BE2C (cell line): ENCODE measurements at regions not wholly inside any gene's neighbourhood (a gene's known extent, or its start where the extent isn't known, plus 50 kb on each side); places are given as distances from the start of the nearest gene placed in this dataset.

ENCODE experiments used
- DNase-seq: peaks from one replicate; pipeline ENCODE4 v3.0.0-alpha.2; 2020
- H3K27me3 ChIP-seq: fragments of 250-450 bp; sonication (Bioruptor Pico); 2 replicates; pipeline ENCODE4 v1.5.1; 2020; ENCODE audit warnings: mild to moderate bottlenecking
- H3K36me3 ChIP-seq: fragments of 250-450 bp; sonication (Bioruptor Pico); 2 replicates; pipeline ENCODE4 v1.5.1; 2020; ENCODE audit warnings: mild to moderate bottlenecking
- H3K4me1 ChIP-seq: fragments of 250-450 bp; sonication (Bioruptor Pico); 2 replicates; pipeline ENCODE4 v1.5.1; 2020
- H3K4me3 ChIP-seq: 2 replicates; pipeline ENCODE4 v1.5.1; 2011; ENCODE audit warnings: low read depth, low read length
- H3K9me3 ChIP-seq: fragments of 250-450 bp; sonication (Bioruptor Pico); 2 replicates; pipeline ENCODE4 v1.5.1; 2020
- TF ChIP-seq, protein P1 (sequence below): IDR thresholded peaks from 2 replicates; pipeline ENCODE4 v1.5.1; 2012; ENCODE audit warnings: mild to moderate bottlenecking, low read depth, low read length

DNA sequence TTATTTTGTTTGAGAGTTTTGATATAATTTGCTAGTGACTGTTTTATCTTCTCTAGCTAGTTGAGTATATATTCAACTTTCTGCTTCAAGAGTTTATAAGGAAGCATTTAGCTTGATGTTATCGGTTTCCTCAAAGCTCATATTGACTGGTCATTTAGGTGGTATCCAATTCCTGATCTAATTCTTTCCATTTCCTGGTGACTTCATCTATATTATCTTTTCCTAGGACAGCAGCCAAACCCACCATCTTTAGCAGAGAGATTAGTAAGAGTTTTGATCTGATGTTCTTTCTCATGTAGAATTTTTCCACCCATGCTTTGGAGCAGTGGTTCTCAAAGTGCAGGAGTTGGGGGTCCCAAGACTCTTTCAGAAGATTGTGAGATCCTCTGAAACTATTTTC, 148.6 kb upstream of the STT3B start:
- no peak for DNase-seq
- no peaks in the 10 kb centered on the region for H3K9me3 ChIP-seq
- TF ChIP-seq, protein P1, sequence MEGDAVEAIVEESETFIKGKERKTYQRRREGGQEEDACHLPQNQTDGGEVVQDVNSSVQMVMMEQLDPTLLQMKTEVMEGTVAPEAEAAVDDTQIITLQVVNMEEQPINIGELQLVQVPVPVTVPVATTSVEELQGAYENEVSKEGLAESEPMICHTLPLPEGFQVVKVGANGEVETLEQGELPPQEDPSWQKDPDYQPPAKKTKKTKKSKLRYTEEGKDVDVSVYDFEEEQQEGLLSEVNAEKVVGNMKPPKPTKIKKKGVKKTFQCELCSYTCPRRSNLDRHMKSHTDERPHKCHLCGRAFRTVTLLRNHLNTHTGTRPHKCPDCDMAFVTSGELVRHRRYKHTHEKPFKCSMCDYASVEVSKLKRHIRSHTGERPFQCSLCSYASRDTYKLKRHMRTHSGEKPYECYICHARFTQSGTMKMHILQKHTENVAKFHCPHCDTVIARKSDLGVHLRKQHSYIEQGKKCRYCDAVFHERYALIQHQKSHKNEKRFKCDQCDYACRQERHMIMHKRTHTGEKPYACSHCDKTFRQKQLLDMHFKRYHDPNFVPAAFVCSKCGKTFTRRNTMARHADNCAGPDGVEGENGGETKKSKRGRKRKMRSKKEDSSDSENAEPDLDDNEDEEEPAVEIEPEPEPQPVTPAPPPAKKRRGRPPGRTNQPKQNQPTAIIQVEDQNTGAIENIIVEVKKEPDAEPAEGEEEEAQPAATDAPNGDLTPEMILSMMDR: no peak

DNA sequence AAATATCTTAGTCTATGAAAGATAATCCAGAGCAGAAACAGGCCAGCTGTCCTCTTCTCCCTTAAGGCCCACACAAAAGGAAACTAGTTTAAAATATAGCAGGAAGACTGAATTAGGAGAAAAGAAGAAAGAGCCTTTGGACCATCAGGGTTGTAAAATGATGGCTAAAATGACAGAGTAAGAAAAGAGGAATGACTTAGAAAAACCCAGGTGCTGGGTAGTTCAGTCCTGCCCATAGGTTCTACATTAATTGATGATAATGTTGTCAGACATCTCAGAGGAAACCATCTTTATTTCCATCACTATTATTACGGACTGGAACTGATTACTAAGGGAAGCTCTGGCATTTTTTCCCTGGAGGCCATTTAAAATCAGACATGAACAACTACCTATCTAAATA, 142.8 kb upstream of the STT3B start:
- Histone ChIP-seq H3K4me1 (no peaks in the 10 kb centered on the region), H3K27me3 (no peaks in the 10 kb centered on the region), H3K9me3 (no peaks in the 10 kb centered on the region), H3K4me3 (no peak overlapping the region), H3K36me3 (no peaks in the 10 kb centered on the region)
- TF ChIP-seq, protein P1: no peak
- DNase-seq: no peak

More for the DNA sequence above, 148.6 kb upstream of the STT3B start:
- Histone ChIP-seq H3K4me1 (no peaks in the 10 kb centered on the region), H3K27me3 (no peaks in the 10 kb centered on the region), H3K36me3 (no peaks in the 10 kb centered on the region), H3K4me3 (no peak overlapping the region)

DNA sequence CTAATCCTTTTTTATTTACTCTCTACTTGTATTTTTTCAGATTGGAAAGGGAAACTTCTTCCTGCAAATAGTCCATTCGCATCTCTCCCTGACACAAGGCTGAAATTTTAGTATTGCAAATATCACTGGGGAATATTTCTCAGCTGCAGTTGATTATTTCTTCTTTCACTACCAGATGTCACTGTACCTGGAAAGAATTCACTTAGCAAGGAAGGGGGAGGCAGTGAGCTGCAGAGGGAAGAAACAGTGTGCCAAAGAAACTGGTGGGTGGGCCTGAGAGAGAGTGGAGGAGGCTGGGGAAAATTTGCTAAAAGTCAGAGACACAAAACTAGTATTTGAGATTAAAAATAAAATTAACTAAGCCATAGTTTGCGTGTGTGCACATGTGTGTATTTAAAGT, 142.3 kb upstream of the STT3B start:
- Histone ChIP-seq H3K4me3 (no peak overlapping the region), H3K36me3 (no peaks in the 10 kb centered on the region), H3K9me3 (no peaks in the 10 kb centered on the region), H3K4me1 (no peaks in the 10 kb centered on the region), H3K27me3 (no peaks in the 10 kb centered on the region)
- TF ChIP-seq, protein P1: no peak
- no peak for DNase-seq

DNA sequence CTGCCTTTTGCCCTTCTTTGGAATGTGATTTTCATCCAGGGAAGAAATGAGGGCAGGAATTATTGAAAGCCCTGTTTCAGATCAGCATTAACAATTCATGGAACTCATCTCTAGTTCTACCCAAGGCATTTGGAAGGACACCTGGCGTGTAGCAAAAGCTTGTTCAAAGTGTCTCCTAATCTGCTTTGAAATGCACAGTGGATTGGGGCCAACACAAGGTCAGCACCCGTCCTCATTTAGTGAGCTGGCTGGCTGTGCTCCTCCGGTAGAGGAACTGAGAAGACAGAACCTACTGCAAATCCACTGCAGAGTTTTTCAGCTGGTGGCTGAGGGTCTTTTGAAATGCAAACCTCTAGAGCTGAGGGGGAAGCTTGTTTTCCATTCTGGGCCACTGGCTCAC, 141.6 kb upstream of the STT3B start:
- H3K4me3 ChIP-seq: no peak overlapping the region
- H3K9me3 ChIP-seq: no peaks in the 10 kb centered on the region
- H3K27me3 ChIP-seq: no peaks in the 10 kb centered on the region
- no peaks in the 10 kb centered on the region for H3K36me3 ChIP-seq
- H3K4me1 ChIP-seq: no peaks in the 10 kb centered on the region
- no peak for DNase-seq
- TF ChIP-seq, protein P1: no peak

DNA sequence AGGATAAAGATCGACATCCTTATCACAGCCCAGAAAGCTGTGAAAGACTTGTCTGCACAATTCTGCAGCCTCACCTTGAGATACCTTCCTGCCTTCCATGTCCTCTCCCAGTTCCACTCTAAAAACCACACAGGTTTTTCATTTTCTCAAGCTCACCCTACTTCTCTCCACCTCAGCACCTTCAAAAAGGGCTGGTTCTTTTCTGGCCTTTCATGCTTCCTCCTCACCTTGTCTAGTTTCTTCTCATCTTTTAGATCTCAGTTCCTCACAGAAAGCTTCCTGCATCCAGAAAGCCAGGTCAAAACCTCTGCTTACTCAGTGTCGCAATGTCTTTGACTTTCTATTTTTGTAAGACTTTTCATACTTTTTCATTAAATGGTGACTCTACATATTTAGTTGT, 140.2 kb upstream of the STT3B start:
- H3K9me3 ChIP-seq: no peaks in the 10 kb centered on the region
- DNase-seq: no peak
- no peak overlapping the region for H3K4me3 ChIP-seq
- TF ChIP-seq, protein P1: no peak
- H3K4me1 ChIP-seq: no peaks in the 10 kb centered on the region
- H3K36me3 ChIP-seq: no peaks in the 10 kb centered on the region
- no peaks in the 10 kb centered on the region for H3K27me3 ChIP-seq

DNA sequence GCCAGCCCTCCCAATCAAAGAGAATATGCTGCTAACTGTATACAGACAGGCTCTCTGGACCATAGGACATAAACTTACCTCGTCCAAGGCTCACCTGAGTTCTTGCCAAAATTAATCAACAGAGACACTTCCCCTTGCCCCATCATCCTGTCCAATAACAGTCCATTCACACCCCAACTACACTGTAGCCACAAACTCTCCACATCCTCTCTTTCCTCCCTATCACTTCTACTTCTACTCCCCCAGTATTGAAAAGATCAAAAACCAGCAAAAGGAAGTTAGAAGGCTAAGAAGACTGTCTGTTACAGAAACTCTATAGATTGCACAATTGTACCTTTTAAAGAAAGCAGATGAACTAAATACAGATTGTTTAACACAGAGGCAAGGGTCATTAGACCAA, 133.5 kb upstream of the STT3B start:
- TF ChIP-seq, protein P1: no peak
- no peaks in the 10 kb centered on the region for H3K4me1 ChIP-seq
- no peaks in the 10 kb centered on the region for H3K27me3 ChIP-seq
- H3K36me3 ChIP-seq: no peaks in the 10 kb centered on the region
- no peak for DNase-seq
- no peaks in the 10 kb centered on the region for H3K9me3 ChIP-seq
- no peak overlapping the region for H3K4me3 ChIP-seq
